Activated B cell treated with CpG ODN at 0.5 μM for 24 hours (primary cell): ENCODE measurements at regions not wholly inside any gene's neighbourhood (a gene's known extent, or its start where the extent isn't known, plus 50 kb on each side); places are given as distances from the start of the nearest gene placed in this dataset.

Source experiments
- ATAC-seq: fragments of 200-7000 bp; cut with Tn5 transposase; one replicate; pipeline ENCODE4 v1.10.0; 2021; ENCODE audit warnings: low read depth, mild to moderate bottlenecking, moderate library complexity
- CTCF ChIA-PET: fragments of 350-600 bp; sonication (Branson Sonifier 250); formaldehyde crosslinking; loops from one replicate; lab custom pipeline; 2021; ENCODE audit warnings: antibody characterized with exemption; lab: Charles Lee
- POLR2A ChIA-PET: fragments of 350-600 bp; sonication (Branson Sonifier 250); formaldehyde crosslinking; loops from one replicate; lab custom pipeline; 2021; ENCODE audit warnings: antibody characterized with exemption; lab: Charles Lee
- DNase-seq: peaks from one replicate; pipeline ENCODE4 v3.0.0; 2022
- H3K27ac Mint-ChIP-seq: one replicate; pipeline ENCODE4 v1.8.0; 2020; ENCODE audit warnings: mixed read lengths
- H3K27me3 Mint-ChIP-seq: one replicate; pipeline ENCODE4 v1.8.0; 2021; ENCODE audit warnings: mixed read lengths
- H3K36me3 Mint-ChIP-seq: one replicate; pipeline ENCODE4 v1.8.0; 2021; ENCODE audit warnings: low read depth, mixed read lengths
- H3K4me1 Mint-ChIP-seq: one replicate; pipeline ENCODE4 v1.8.0; 2021; ENCODE audit warnings: mixed read lengths
- H3K4me3 Mint-ChIP-seq: one replicate; pipeline ENCODE4 v1.8.0; 2020; ENCODE audit warnings: mild to moderate bottlenecking, mixed read lengths
- H3K9me3 Mint-ChIP-seq: one replicate; pipeline ENCODE4 v1.8.0; 2020; ENCODE audit warnings: mixed read lengths
- intact Hi-C: fragments of 100-400 bp; cut with micrococcal nuclease; formaldehyde crosslinking; loops from one replicate; pipeline ENCODE4 v1.15.1; 2024
- TF ChIP-seq, protein P1 (sequence below): fragments of 200-600 bp; IDR thresholded peaks from one replicate; pipeline ENCODE4 v1.8.0; 2022; ENCODE audit warnings: antibody characterized with exemption, mild to moderate bottlenecking

DNA sequence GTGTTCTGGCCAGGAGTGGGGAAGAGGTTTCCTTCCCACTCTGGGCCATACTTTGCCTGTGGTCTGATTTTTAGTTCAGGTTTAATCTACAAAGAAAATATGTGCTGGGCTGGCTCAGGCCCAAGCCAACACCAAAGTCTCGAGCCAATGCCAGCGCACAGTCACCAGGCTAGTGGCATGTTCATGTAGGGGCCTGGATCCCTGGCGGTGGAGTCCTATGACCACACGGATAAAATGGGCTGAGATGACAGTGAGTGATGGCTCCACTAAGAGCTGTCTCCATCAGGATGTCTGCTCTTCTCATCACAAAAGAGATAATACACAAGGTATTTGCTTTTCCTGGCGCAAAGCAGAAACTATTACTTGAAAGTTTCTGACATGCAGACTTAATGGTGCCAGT lies 92.9 kb upstream of the PTPN3 start:
- Mint-ChIP-seq H3K27me3 (peaks cover 10% of the 10 kb centered on the region), H3K4me1 (no peaks in the 10 kb centered on the region), H3K4me3 (no peak overlapping the region), H3K9me3 (peaks cover 7% of the 10 kb centered on the region), H3K36me3 (no peaks in the 10 kb centered on the region), H3K27ac (no peak overlapping the region)
- DNase-seq: no peak
- ATAC-seq: no peak
- TF ChIP-seq, protein P1, sequence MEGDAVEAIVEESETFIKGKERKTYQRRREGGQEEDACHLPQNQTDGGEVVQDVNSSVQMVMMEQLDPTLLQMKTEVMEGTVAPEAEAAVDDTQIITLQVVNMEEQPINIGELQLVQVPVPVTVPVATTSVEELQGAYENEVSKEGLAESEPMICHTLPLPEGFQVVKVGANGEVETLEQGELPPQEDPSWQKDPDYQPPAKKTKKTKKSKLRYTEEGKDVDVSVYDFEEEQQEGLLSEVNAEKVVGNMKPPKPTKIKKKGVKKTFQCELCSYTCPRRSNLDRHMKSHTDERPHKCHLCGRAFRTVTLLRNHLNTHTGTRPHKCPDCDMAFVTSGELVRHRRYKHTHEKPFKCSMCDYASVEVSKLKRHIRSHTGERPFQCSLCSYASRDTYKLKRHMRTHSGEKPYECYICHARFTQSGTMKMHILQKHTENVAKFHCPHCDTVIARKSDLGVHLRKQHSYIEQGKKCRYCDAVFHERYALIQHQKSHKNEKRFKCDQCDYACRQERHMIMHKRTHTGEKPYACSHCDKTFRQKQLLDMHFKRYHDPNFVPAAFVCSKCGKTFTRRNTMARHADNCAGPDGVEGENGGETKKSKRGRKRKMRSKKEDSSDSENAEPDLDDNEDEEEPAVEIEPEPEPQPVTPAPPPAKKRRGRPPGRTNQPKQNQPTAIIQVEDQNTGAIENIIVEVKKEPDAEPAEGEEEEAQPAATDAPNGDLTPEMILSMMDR: no peak
- POLR2A ChIA-PET: no interaction called here
- intact Hi-C loops: no loop called here
- CTCF ChIA-PET: no interaction called here

DNA sequence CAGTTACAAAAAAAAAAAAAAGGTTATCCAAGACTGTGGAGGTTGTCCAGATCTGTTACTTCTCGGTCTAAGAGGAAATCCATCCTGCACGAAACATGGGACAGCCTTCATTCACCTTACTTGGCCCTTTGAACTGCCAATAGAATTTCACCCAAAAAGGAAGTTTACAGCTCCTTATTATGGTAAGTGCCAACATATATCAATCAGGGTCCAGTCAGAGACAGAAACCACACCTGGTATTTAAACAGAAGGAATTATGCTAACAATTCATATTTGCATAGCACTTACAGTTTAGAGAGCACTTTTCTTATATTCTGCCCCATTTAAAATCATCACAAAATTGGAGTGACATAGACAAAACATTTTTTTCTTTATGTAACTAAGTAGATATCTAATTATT lies 93.6 kb upstream of the PTPN3 start:
- DNase-seq (no peak), ATAC-seq (no peak)
- Mint-ChIP-seq H3K9me3 (peaks cover 7% of the 10 kb centered on the region), H3K4me1 (no peaks in the 10 kb centered on the region), H3K4me3 (no peak overlapping the region), H3K36me3 (no peaks in the 10 kb centered on the region), H3K27ac (no peak overlapping the region), H3K27me3 (peaks cover 10% of the 10 kb centered on the region)
- TF ChIP-seq, protein P1: no peak
- ChIA-PET CTCF (no interaction called here), POLR2A (no interaction called here)
- intact Hi-C loops: no loop called here

DNA sequence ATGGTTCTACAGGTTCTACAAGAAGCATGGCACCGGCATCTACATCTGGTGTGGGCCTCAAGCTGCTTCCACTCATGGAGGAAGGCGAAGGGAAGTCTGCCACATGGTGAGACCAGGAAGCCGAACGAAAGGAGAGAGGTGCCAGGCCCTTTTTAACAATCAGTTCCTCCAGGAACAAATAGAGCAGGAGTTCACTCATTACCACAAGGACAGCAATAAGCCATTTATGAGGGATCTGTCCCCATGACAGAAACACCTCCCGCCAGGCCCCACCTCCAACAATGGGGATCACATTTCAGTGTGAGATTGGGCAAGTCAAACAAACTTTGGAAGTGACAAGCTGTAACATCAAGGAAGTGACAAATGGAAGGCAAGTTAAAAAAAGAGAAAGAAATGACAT lies 95.5 kb upstream of the PTPN3 start:
- ChIA-PET POLR2A (no interaction called here), CTCF (no interaction called here)
- DNase-seq (no peak), ATAC-seq (no peak)
- intact Hi-C loops: no loop called here
- Mint-ChIP-seq H3K36me3 (no peaks in the 10 kb centered on the region), H3K4me3 (no peak overlapping the region), H3K4me1 (no peaks in the 10 kb centered on the region), H3K27ac (no peak overlapping the region), H3K27me3 (peaks cover 7% of the 10 kb centered on the region), H3K9me3 (peaks cover 7% of the 10 kb centered on the region)
- TF ChIP-seq, protein P1: no peak

DNA sequence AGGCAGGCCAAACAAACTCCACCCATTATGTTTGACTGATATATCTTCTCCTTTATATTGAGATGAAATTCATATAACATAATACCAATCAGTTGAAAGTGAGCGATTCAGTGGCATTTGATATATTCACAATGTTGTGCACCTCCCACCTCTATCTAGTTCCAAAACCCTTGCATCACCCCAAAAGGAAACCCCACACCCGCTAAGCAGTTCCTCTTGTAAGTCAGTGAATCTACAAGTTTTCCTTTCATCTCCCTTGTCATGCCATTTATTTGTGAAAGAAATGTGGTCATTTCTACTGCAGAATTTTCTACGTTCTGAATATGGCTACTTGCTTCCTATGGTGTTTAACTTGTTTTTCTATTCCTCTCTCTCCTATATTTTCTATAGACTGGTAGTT lies 99.4 kb upstream of the PTPN3 start:
- Mint-ChIP-seq H3K9me3 (no peaks in the 10 kb centered on the region), H3K36me3 (no peaks in the 10 kb centered on the region), H3K27ac (no peak overlapping the region), H3K4me3 (no peak overlapping the region), H3K4me1 (no peaks in the 10 kb centered on the region), H3K27me3 (peaks cover 4% of the 10 kb centered on the region)
- intact Hi-C loops: no loop called here
- no peak for ATAC-seq
- TF ChIP-seq, protein P1: no peak
- ChIA-PET POLR2A (no interaction called here), CTCF (no interaction called here)
- no peak for DNase-seq

DNA sequence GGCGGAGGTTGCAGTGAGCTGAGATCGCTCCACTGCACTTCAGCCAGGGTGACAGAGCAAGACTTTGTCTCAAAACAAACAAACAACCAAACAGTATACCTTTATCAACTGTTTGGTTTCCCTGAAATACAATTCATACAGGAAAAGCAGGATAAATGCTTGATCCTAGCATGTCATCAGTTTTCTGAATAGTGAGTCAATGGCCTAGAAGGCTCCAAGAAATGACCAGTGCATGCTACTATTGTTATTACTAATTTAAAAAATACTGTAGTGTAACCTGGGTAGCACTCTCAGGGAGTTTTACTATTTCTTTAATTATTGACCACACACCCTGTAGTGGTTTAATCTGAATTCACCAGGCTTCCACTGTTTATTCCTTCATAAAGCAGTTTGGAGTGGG lies 101.0 kb upstream of the PTPN3 start:
- no peak overlapping the region for H3K27ac Mint-ChIP-seq
- H3K4me3 Mint-ChIP-seq: no peak overlapping the region
- ATAC-seq: no peak
- no peaks in the 10 kb centered on the region for H3K9me3 Mint-ChIP-seq
- H3K27me3 Mint-ChIP-seq: peaks cover 4% of the 10 kb centered on the region
- no peak for DNase-seq
- intact Hi-C loops: no loop called here
- ChIA-PET CTCF (no interaction called here), POLR2A (no interaction called here)
- H3K4me1 Mint-ChIP-seq: no peaks in the 10 kb centered on the region
- TF ChIP-seq, protein P1: no peak
- no peaks in the 10 kb centered on the region for H3K36me3 Mint-ChIP-seq
